H9 (cell line): ENCODE measurements at regions not wholly inside any gene's neighbourhood (a gene's known extent, or its start where the extent isn't known, plus 50 kb on each side); places are given as distances from the start of the nearest gene placed in this dataset.

Experiments used
- DNase-seq: peaks from one replicate; pipeline ENCODE4 v3.0.0-alpha.2; 2017
- H2AFZ ChIP-seq: one replicate; pipeline ENCODE4 v1.6.1; 2013; ENCODE audit warnings: mild to moderate bottlenecking, low read length, control low read depth, moderate library complexity
- H2AK5ac ChIP-seq: 2 replicates; pipeline ENCODE4 v1.6.1; 2013; ENCODE audit warnings: low read length, control low read depth, mixed read lengths; ENCODE audit not compliant: insufficient read length
- H2BK120ac ChIP-seq: one replicate; pipeline ENCODE4 v1.6.1; 2013; ENCODE audit warnings: low read depth, mild to moderate bottlenecking, low read length, control low read depth, inconsistent platforms; ENCODE audit not compliant: poor library complexity, severe bottlenecking
- H2BK12ac ChIP-seq: 2 replicates; pipeline ENCODE4 v1.6.1; 2013; ENCODE audit warnings: low read length, control low read depth, mixed read lengths, low read depth; ENCODE audit not compliant: insufficient read length
- H2BK15ac ChIP-seq: 2 replicates; pipeline ENCODE4 v1.6.1; 2013; ENCODE audit warnings: low read depth, low read length, control low read depth
- H2BK20ac ChIP-seq: one replicate; pipeline ENCODE4 v1.6.1; 2013; ENCODE audit warnings: low read depth, mild to moderate bottlenecking, low read length, control low read depth, inconsistent platforms; ENCODE audit not compliant: poor library complexity, severe bottlenecking
- H2BK5ac ChIP-seq: 2 replicates; pipeline ENCODE4 v1.6.1; 2013; ENCODE audit warnings: low read length, control low read depth, mixed read lengths; ENCODE audit not compliant: insufficient read length
- H3K14ac ChIP-seq: 2 replicates; pipeline ENCODE4 v1.6.1; 2013; ENCODE audit warnings: low read length, control low read depth; ENCODE audit not compliant: insufficient read depth
- H3K18ac ChIP-seq: 2 replicates; pipeline ENCODE4 v1.6.1; 2013; ENCODE audit warnings: low read depth, mild to moderate bottlenecking, mixed read lengths, low read length, control low read depth; ENCODE audit not compliant: insufficient read length
- H3K23ac ChIP-seq: 2 replicates; pipeline ENCODE4 v1.6.1; 2013; ENCODE audit warnings: low read length, control low read depth, mixed read lengths, low read depth; ENCODE audit not compliant: insufficient read length
- H3K23me2 ChIP-seq: 2 replicates; pipeline ENCODE4 v1.6.1; 2013; ENCODE audit warnings: low read depth, mild to moderate bottlenecking, mixed read lengths, low read length, control low read depth; ENCODE audit not compliant: insufficient read length, poor library complexity, severe bottlenecking
- H3K27ac ChIP-seq: 2 replicates; pipeline ENCODE4 v1.5.1; 2013; ENCODE audit warnings: low read length, control low read depth, mixed read lengths, low read depth; ENCODE audit not compliant: insufficient read length
- H3K27me3 ChIP-seq: 2 replicates; pipeline ENCODE4 v1.6.1; 2013; ENCODE audit warnings: low read length, control low read depth, inconsistent platforms; ENCODE audit not compliant: insufficient read depth
- H3K4ac ChIP-seq: 2 replicates; pipeline ENCODE4 v1.6.1; 2013; ENCODE audit warnings: low read depth, mild to moderate bottlenecking, control low read depth, inconsistent platforms, low read length, moderate library complexity
- H3K4me1 ChIP-seq: 2 replicates; pipeline ENCODE4 v1.6.1; 2013; ENCODE audit warnings: low read length, control low read depth, inconsistent platforms; ENCODE audit not compliant: insufficient read depth
- H3K4me2 ChIP-seq: 2 replicates; pipeline ENCODE4 v1.6.1; 2013; ENCODE audit warnings: low read length, control low read depth, mixed read lengths; ENCODE audit not compliant: insufficient read length, insufficient read depth
- H3K56ac ChIP-seq: 2 replicates; pipeline ENCODE4 v1.6.1; 2013; ENCODE audit warnings: low read depth, mild to moderate bottlenecking, mixed read lengths, low read length, control low read depth; ENCODE audit not compliant: insufficient read length
- H3K79me1 ChIP-seq: 2 replicates; pipeline ENCODE4 v1.6.1; 2013; ENCODE audit warnings: low read depth, mild to moderate bottlenecking, moderate library complexity, low read length, control low read depth, inconsistent platforms; ENCODE audit not compliant: insufficient read depth, poor library complexity, severe bottlenecking
- H3K79me2 ChIP-seq: 2 replicates; pipeline ENCODE4 v1.6.1; 2013; ENCODE audit warnings: low read length, control low read depth, inconsistent platforms; ENCODE audit not compliant: insufficient read depth
- H3K9ac ChIP-seq: 2 replicates; pipeline ENCODE4 v1.6.1; 2013; ENCODE audit warnings: low read length, control low read depth, mixed read lengths; ENCODE audit not compliant: insufficient read length; ENCODE audit errors: extremely low read depth
- H3K9me3 ChIP-seq: one replicate; pipeline ENCODE4 v1.6.1; 2013; ENCODE audit warnings: low read depth, low read length, inconsistent platforms; ENCODE audit not compliant: control insufficient read depth
- H3T11ph ChIP-seq: one replicate; pipeline ENCODE4 v1.6.1; 2013; ENCODE audit warnings: mild to moderate bottlenecking, low read length, control low read depth, inconsistent platforms
- H4K20me1 ChIP-seq: one replicate; pipeline ENCODE4 v1.6.1; 2013; ENCODE audit not compliant: control insufficient read depth, insufficient read length, insufficient read depth
- H4K5ac ChIP-seq: 2 replicates; pipeline ENCODE4 v1.6.1; 2013; ENCODE audit warnings: low read depth, mild to moderate bottlenecking, mixed read lengths, low read length, control low read depth; ENCODE audit not compliant: insufficient read length
- H4K8ac ChIP-seq: replicated peaks from 2 replicates; pipeline ENCODE4 v1.6.1; 2013; ENCODE audit warnings: low read length, control low read depth, mixed read lengths, low read depth; ENCODE audit not compliant: insufficient read length
- H4K91ac ChIP-seq: 2 replicates; pipeline ENCODE4 v1.6.1; 2013; ENCODE audit warnings: low read depth, mild to moderate bottlenecking, moderate library complexity, mixed read lengths, low read length, control low read depth; ENCODE audit not compliant: insufficient read length
- H3K27ac Mint-ChIP-seq, 3 experiments: 2 replicates in 2 of 3; 3 replicates in 1 of 3; pipeline ENCODE4 v1.8.0; 2020 to 2021; ENCODE audit warnings: mixed read lengths in 3 of 3, mild to moderate bottlenecking in 1 of 3, moderate library complexity in 1 of 3
- H3K27me3 Mint-ChIP-seq: 2 replicates; pipeline ENCODE4 v1.8.0; 2021; ENCODE audit warnings: low read depth, mild to moderate bottlenecking, moderate library complexity, mixed read lengths
- H3K36me3 Mint-ChIP-seq, 3 experiments: 2 replicates in 2 of 3; 3 replicates in 1 of 3; pipeline ENCODE4 v1.8.0; 2020 to 2021; ENCODE audit warnings: low read depth in 3 of 3, mixed read lengths in 3 of 3; ENCODE audit not compliant: insufficient read depth in 1 of 3
- H3K4me1 Mint-ChIP-seq, 2 experiments: 2 replicates each; pipeline ENCODE4 v1.8.0; 2020; ENCODE audit warnings: mixed read lengths in 2 of 2
- H3K4me3 Mint-ChIP-seq, 2 experiments: 2 replicates in 1 of 2; 3 replicates in 1 of 2; pipeline ENCODE4 v1.8.0; 2020 to 2021; ENCODE audit warnings: mild to moderate bottlenecking in 2 of 2, mixed read lengths in 2 of 2, moderate library complexity in 1 of 2
- H3K9me3 Mint-ChIP-seq, 2 experiments: 2 replicates in 1 of 2; 3 replicates in 1 of 2; pipeline ENCODE4 v1.8.0; 2020; ENCODE audit warnings: mild to moderate bottlenecking in 2 of 2, mixed read lengths in 2 of 2, moderate library complexity in 1 of 2
- CTCF ChIP-seq: fragments of 200-600 bp; sonication (generic); conservative IDR thresholded peaks from 3 replicates; pipeline ENCODE4 v1.8.0; 2021; ENCODE audit warnings: antibody characterized with exemption, mild to moderate bottlenecking
- WGBS: extraction: QIAGEN DNeasy Blood & Tissue Kit; methylation state at CpG from one replicate; pipeline ENCODE4 v1.1.7; 2013; ENCODE audit warnings: missing lambda C conversion rate, low lambda C conversion rate, mixed read lengths; ENCODE audit not compliant: insufficient read length; ENCODE audit errors: extremely low coverage; 5-methylcytosine and 5-hydroxymethylcytosine counted together

- Histone ChIP-seq H3K23me2 (no peaks in the 10 kb centered on the region), H3K4ac (no peak overlapping the region), H3K18ac (no peak overlapping the region), H2BK15ac (no peak overlapping the region), H3K4me1 (no peaks in the 10 kb centered on the region), H2BK12ac (no peak overlapping the region), H2AFZ (no peak overlapping the region), H3K14ac (no peak overlapping the region), H2BK20ac (no peak overlapping the region), H4K5ac (no peak overlapping the region), H3K23ac (no peak overlapping the region), H3K27me3 (no peaks in the 10 kb centered on the region), H3T11ph (no peak overlapping the region), H3K9me3 (no peaks in the 10 kb centered on the region), H3K79me2 (no peaks in the 10 kb centered on the region), H4K20me1 (no peaks in the 10 kb centered on the region), H3K4me2 (no peak overlapping the region), H3K27ac (no peak overlapping the region), H4K8ac (no peak overlapping the region), H2BK5ac (no peak overlapping the region), H3K56ac (no peak overlapping the region), H3K79me1 (no peaks in the 10 kb centered on the region), H3K9ac (no peak overlapping the region), H2BK120ac (no peak overlapping the region), H2AK5ac (no peak overlapping the region), H4K91ac (no peak overlapping the region)
- DNase-seq: no peak
- H3K27me3 Mint-ChIP-seq: no peaks in the 10 kb centered on the region
- no peaks in the 10 kb centered on the region for H3K4me1 Mint-ChIP-seq
- no peaks in the 10 kb centered on the region for H3K36me3 Mint-ChIP-seq
- H3K4me3 Mint-ChIP-seq: no peak overlapping the region
- no CpG with 5 or more reads among the region's 1 CpG for WGBS
- TF ChIP-seq CTCF: no peak
- H3K9me3 Mint-ChIP-seq: no peaks in the 10 kb centered on the region
- no peak overlapping the region for H3K27ac Mint-ChIP-seq
Measured at GRCh38 chr3:82050382-82050781, 288.9 kb upstream of the GBE1 start.
